Keratinocyte (primary cell): ENCODE measurements at regions not wholly inside any gene's neighbourhood (a gene's known extent, or its start where the extent isn't known, plus 50 kb on each side); places are given as distances from the start of the nearest gene placed in this dataset.

Experiments
- EZH2 ChIP-seq: IDR thresholded peaks from one replicate; pipeline ENCODE4 v1.6.1; 2012; ENCODE audit warnings: inconsistent platforms, mild to moderate bottlenecking, low read length, moderate library complexity
- TF ChIP-seq, protein P1 (sequence below), 3 experiments: IDR thresholded peaks in 1 of 3; conservative IDR thresholded peaks in 1 of 3; optimal IDR thresholded peaks in 1 of 3; 2 replicates in 2 of 3; 3 replicates in 1 of 3; pipeline versions ENCODE3 to v1.5.1; 2011; ENCODE audit warnings: low read length in 3 of 3, mild to moderate bottlenecking in 3 of 3, moderate library complexity in 2 of 3, control low read depth in 1 of 3, inconsistent platforms in 1 of 3; ENCODE audit not compliant: insufficient read depth in 2 of 3; ENCODE audit errors: extremely low read depth in 1 of 3

DNA sequence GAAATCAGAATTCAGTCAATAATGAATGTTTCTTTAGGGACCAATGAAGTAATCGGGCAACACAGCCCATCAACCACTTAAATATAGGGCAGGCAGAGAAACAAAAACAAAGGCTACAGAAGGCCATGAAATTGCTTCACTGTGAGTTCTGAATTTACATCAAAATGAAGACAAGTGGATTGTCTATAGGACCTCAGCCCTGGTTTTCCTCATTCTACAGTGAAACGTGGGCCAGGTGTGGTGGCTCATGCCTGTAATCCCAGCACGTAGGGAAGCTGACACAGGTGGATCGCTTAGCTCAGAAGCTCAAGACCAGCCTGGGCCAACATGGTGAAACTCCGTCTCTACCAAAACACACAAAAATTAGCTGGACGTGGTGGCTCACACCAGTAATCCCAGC lies 416.0 kb downstream of the KLF12 start:
- TF ChIP-seq, protein P1, sequence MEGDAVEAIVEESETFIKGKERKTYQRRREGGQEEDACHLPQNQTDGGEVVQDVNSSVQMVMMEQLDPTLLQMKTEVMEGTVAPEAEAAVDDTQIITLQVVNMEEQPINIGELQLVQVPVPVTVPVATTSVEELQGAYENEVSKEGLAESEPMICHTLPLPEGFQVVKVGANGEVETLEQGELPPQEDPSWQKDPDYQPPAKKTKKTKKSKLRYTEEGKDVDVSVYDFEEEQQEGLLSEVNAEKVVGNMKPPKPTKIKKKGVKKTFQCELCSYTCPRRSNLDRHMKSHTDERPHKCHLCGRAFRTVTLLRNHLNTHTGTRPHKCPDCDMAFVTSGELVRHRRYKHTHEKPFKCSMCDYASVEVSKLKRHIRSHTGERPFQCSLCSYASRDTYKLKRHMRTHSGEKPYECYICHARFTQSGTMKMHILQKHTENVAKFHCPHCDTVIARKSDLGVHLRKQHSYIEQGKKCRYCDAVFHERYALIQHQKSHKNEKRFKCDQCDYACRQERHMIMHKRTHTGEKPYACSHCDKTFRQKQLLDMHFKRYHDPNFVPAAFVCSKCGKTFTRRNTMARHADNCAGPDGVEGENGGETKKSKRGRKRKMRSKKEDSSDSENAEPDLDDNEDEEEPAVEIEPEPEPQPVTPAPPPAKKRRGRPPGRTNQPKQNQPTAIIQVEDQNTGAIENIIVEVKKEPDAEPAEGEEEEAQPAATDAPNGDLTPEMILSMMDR (optimal IDR thresholded peaks at IDR 0.05 in 1 of 3, IDR thresholded peaks at IDR 0.05 in 1 of 3, conservative IDR thresholded peaks at IDR 0.05 in 1 of 3; ENCODE audit: extremely low read depth in 1 of 3, insufficient read depth in 2 of 3, low read length in 3 of 3) = no peak
- TF ChIP-seq EZH2 = no peak
